Stimulated activated CD4-positive, alpha-beta T cell treated with anti-CD3 and anti-CD28 coated beads, Interleukin-12 subunit alpha, Interleukin-12 subunit beta, amount 100 ng/mL, for 48 hours (primary cell): ENCODE measurements at regions not wholly inside any gene's neighbourhood (a gene's known extent, or its start where the extent isn't known, plus 50 kb on each side); places are given as distances from the start of the nearest gene placed in this dataset.

Source experiments
- DNase-seq, 3 donors: peaks; one replicate each; pipeline ENCODE4 v3.0.0-alpha.2; 2020; ENCODE audit warnings: low read depth in 2 of 3, low spot score in 1 of 3

DNA sequence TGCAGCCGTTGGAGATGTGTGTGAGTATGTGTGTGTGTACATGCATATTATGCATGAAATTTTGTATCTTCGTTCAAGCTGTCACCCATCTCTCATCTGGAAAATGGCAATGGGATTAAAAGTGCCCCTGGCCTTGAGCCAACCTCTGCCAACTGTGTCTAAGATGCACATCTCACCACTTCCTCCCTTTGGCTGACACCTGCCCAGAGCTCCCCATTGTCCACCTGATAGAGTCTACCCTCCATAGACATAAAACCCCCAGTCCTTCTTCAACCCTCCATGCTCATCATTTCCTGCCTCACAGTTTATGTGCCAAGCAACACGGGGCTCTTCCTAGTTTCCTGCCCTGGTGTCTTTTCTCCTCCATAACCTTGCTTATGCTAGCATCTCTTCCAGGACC lies 187.5 kb upstream of the HES1 start:
- no peak for DNase-seq

DNA sequence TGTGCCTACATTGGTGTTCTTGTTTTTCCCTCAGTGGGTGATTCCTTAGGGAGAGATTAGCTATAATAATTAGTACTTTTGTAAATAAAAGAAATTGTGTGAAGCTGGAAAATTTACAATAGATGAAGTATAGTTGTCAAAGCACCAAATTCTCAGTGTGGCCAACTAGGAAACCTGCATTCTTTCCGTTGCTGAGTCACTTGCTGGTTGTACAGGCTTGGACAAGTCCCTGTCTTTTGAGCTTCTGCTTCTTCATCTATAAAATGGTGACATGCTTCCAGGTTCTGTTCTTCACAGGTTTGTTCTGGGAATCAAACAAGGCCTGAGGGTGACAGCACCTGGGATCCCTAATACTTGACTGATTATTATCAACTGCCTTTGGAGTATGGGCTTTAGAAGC lies 184.1 kb upstream of the HES1 start:
- no peak for DNase-seq

DNA sequence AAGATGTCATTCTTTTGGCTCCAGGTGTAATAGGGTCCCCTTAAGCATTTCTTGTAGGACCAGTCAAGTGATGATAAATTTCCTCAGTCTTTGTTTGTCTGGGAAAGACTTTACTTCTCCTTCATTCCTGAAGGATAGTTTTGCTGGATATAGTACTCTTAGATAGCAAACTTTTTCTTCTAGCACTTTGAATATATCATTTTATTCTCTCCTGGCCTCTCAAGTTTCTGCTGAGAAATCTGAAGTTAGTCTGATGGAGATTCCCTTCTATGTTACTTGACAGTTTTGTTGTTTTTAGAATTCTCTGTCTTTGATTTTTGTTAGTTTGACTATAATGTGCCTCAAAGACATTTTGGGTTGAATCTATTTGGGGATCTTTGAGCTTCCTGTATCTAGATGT lies 181.2 kb upstream of the HES1 start:
- no peak for DNase-seq

DNA sequence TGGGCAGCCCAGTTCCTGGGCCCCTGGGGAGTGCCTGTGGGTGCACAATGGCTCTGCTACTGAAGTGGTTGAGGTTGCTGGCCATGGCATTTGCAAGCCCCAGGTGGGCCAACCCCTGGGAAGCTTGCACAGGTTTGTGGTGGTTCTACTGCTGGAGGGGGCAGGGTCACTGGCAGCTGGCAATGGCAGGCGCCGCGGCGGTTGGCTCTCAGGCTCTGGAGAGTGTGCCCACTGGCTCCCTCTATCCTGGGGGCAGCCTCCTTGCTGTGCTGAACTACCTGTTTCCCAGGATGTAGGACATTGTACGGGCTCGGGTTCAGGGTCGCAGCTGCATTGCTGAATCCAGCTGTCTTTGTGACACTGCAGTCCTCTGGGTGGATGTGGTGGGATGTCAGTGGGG lies 180.2 kb upstream of the HES1 start:
- DNase-seq: no peak

DNA sequence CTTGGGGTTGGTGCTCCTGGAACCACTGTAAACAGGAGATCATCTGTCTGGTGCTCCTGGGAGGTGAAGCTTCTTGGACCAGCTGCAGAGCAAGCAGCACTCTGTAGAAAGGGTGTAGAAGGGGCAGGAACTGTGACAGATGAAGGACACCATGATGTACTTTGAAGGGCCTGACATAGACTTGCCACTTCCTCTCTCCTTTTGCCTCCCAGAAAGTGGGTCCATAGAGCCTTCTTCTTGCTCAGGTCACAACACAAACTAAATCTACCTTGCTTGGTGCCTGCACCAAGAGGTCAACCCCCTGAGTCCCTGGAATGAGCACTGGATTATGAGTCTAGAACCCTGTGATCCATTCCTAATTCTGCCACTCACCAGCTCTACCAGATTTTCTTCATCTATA lies 176.1 kb upstream of the HES1 start:
- no peak for DNase-seq

DNA sequence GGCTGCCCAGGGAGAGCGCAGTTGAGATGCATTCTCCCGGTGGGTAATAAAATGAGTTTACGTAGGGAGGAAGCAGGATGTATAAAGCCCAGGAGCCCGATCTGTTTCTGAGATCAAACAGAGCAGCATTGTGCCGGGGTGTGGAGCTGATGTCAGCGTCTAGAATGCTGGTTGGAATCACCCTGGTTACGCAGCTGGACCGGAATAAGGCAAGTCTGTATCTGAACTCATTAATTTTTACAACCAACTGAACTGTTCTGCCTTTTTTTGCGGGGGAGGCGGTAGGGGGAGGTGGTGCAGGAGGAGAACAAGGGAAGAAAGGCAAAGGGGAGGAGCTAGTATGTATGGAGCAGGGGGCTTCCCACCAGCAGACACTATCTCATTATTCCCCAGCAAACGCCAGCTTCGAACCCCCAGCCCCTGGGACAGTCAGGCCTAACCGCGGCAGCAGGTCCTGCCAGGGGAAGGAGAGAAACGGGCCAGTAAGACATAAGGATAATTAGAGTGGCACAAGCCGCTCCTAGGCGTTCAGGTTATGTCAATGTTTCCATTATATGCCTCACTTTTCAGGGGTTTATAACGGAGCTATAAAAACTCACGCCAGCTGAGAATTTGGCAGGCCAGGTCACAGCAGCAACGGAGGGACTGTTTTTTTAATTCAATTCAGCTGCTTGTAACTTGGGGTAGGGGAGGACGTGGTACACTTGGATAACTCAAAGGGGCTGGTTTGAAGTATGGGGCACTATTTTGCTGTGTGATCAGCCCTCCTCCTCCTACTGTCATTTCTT lies 175.3 kb upstream of the HES1 start:
- no peak for DNase-seq

DNA sequence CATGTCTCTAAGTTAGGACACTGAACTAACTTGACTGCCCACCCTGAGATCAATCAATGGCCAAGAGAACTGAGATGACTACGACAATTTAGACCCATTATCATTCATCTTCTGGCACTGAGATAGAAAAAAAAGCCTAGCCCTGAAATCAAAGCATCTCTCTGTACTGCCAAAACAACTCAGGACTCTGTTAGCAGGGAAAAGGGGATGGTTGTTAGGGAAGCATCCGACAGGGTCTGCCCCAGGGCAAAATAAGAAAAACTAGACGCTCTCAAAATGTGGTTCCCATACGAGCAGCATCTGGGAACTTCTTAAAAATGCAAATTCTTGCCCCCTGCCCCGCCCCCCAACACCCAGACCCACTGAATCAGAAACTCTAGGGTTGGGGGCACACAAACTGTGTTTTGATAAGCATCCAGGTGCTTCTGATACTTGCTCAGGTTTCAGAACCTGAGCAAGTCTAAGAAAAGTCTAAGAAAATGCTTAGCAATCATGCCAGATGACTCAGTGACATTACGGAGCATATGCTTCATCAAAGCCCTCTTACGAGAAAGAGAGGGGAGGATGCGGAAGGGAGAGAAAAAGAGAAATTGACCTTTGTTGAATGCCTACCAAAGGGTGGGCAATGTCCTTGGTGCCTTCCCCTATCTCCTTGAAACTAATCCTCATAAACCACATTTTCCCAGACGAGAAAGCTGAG lies 172.8 kb upstream of the HES1 start:
- DNase-seq: peak in 1 of 3 donors; percentile 17

DNA sequence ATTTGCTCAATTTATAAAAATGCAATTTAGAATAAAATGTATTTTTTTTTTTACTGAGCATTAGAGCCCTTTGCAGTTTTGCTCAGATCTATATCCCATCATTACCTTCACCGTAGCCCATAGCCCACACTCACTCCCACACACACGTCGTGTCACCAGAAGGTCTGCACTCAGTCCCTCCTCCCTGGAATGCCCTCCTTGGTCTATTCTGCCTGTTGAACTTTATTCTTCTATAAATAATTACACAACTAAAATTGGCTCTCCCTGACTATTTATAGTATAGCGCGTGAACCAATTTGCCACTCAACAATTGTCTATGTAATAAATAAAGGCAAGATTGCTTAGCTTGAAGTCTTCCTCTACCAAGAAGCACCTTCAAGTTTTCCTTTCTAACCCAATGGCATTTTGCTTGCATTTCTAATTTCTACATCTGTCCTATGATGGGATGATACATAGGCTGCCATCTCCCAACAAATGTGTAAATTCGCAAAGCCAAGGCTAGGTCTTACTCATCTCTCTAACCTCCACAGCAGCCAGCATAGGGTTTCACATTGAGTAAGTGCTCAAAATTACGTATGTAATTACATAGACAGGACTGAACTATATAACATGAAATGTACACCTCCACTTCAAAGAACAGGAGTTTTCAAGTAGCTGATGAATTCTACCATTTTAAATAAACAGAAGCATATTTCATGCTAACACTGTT lies 172.0 kb upstream of the HES1 start:
- peak in 2 of 3 donors; percentile 3 to 23 for DNase-seq

DNA sequence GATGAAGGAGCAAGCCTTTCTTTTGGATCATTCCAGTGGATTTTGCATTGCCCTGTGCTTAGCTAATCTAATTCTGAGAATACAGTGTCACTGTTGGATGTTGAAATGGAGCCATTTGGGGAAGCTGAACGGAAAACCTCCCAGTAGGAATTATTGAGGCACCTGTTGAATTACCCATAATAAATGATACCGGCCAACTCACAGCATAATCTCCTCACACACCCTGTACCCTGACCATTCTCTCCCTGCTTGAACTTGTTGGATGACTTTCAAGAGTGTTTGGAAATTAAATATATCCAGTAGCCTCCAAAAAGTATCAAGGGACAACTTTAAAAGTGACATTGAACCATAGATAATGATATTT lies 171.4 kb upstream of the HES1 start:
- DNase-seq: no peak

DNA sequence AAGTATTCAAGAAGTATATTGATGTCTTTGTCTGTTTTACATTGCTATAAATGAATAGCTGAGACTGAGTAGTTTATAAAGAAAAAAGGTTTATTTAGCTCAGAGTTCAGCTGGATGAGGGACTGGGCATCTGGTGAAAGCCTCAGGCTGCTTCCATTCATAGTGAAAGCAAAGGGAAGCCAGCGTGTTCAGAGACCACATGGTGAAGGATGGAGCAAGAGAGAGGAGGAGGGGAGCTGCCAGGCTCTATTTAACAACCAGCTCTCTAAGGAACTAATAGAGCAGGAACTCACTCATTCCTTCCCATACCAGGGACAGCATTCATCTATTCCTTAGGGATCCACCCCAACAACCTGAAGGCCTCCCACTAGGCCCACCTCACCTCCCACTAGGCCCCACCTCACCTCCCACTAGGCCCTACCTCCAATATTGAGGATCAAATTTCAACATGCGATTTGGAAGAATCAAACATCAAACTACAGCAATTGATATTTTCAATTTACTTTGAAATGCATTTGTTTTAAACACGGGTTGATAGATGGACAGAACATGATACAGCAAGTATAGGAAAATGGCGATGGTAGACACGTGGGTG lies 167.5 kb upstream of the HES1 start:
- no peak for DNase-seq

DNA sequence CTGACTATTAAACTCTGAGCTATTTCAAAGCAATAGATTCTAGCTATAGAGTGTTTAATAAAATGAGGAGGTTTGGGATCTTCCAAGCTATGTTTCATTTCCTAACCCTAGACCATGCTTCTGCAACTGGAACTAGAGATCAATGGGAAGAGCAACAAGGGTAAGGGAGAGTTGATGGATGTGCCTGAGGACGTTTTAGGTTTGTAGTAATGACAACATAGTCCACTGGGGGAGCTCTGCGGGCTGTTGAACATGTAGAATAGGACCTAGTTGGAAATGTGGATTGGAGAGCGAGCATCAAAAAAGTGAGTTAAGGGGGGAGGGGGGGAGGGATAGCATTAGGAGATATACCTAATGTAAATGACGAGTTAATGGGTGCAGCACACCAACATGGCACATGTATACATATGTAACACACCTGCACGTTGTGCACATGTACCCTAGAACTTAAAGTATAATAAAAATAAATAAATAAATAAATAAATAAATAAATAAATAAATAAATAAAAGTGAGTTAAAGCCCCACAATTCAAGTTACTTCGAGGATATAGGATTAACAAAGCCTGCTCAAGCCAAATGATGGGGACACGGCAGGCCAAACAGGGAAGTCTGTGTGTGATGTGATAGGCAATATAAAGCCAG lies 165.7 kb upstream of the HES1 start:
- peak in 2 of 3 donors; percentile 11 to 20 for DNase-seq

DNA sequence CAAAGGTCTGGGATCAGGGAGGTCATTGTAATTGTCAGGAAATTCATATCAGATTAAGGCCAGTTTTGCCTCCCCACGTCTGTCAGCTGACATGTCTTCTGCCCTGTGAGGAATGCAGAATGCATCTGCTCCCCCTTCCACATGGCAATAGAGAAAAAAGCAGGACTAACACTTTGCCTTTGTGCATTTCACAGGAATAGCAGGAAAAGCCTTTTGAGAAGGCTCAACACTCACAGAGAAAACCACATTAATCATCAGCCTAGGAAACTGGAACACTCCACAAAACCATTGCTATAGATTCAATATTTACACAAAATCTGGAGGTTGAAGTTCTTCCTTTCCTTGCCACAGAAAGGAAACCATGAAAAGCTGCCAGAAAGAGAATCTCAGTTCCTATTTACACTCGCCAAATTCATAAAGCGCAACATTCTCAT lies 165.2 kb upstream of the HES1 start:
- DNase-seq: no peak

DNA sequence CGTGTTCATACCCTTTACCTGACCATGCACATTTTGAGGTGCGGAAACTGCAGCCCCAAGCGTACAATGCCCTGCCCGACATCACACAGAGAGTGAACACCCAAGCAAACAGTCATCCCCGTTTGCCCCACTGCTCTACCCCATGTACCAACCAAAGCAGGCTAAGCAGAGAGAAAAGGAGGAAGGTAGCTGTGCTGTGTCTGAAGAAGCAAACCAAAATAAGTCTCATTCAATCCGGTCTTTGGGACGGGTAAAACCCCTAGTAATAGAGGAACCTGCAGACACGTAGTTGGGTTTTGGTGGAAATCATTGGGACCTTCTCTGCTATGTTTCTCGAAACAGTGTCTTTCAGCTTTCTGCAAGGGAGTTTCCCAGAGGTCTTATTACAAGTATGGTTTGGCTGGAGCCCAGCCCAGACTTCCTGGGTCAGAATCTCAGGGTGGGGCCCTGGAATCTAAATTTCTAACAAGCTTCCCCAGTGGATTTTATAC lies 164.6 kb upstream of the HES1 start:
- no peak for DNase-seq

DNA sequence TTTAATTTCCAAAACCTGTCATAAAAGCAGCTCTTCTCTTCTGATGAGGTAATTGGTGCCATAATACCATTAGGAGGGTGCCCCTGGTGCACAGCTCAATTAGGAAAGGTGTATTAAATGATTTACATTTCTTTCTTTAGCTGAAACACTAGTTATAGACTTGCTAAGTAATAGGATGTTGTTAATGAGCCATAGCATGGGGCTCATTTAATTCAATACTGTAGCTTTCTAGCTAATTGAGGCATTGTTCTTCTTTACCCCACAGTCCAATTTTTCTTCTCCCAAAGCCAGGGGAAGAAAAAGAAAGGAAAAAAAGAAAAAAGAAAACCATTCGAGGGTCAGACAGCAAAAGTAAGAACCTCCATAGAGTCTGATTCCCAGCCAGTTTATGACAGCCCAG lies 164.0 kb upstream of the HES1 start:
- no peak for DNase-seq

DNA sequence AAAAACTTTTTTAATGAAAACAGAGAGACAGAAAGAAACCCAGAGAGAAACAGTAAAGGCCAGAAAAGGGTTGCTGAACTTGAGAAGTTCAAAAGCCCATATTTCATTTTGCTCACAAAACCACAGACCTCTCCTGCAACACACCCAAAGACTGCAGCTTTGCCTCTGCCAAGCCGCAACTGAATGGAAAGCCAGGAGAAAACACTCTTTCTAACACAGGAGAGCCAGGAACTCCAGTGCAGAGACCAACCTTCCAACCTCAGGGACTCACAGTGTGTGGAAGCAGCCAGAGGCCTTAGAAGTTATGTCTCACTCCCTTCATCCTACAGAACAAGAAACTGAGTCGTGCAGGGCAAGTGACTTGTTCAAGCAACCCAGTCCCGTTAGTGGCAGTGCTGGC lies 163.1 kb upstream of the HES1 start:
- DNase-seq: no peak

DNA sequence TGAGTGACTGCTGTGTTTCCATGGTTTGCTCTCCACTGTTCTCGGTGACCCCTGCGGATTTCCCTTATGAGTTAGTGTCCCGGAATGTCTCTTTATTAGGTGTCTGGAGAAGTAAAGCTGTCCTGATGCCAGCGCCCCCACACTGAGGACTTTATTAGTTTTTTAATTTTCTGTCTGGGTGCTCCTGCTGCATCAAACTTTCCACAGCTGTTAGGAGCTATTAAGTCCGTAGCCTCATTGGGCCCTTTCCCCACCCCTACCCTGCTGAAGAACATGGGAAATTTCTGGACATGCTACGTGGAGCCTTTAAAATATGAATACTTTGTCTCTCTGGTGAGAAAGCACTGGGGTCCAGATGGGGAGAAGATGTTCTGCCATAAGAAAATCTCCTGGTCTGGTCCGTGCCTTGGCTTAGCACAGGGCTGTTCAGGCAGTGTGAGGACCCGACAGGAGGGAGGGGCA lies 161.7 kb upstream of the HES1 start:
- DNase-seq: no peak

DNA sequence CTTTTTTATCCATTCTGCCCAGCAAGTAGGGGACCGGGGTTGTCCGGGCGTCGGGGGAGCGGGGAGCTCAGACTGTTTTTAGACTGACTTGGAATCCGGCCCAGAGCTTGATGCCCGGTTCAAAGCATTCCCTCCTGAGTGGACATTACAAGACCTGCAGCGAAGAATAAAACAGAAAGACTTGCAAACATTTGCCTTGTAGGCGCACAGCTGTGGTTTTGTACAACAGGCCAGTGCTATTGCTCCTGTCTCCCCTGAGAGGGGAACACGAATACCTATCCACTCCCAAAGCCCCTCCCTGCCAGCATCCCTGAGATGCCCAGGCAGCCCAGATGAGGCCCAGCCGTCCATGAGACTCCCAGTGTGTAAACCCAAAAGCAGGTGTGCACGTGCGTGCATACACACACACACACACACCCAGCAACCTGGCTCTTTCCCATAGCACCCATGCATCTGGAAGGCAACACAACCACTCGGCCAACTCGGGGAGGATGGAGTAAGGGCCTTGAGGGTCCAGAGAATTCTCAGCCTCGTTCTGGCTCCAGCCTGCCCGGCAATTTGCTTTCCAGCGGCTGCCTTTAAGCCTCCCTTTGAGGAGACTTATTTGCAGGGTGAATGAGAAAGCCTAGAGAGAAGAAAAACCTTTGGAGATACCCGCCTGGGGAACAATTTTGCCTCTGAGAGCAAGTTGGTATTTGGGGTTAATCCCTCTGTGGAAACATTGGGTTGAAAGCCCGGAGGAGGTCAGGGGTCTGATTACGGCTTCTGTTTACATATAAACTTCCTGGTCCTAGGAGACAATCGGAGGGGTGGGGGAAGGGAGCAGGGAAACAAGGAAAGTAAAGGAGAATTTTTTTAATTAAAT lies 161.0 kb upstream of the HES1 start:
- no peak for DNase-seq

DNA sequence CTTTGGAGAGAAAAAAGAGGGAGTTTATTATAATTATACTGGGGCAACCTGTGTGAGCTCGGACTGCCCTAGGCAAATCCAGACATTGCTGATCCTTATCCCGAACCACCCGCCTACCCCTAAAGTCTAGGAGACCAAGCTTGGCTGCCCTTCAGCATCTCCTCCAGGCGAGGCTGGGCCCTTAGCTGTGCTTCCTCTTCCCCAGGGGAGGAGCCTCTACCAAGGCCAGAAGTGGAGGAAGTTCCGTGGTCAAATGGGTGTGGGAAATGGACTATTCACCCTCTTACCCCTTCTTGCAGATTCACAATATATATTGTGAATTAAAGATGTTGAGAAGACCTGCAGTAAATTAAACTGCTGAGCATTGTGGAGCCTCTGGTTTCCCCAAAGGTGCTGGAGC lies 158.3 kb upstream of the HES1 start:
- DNase-seq: no peak

DNA sequence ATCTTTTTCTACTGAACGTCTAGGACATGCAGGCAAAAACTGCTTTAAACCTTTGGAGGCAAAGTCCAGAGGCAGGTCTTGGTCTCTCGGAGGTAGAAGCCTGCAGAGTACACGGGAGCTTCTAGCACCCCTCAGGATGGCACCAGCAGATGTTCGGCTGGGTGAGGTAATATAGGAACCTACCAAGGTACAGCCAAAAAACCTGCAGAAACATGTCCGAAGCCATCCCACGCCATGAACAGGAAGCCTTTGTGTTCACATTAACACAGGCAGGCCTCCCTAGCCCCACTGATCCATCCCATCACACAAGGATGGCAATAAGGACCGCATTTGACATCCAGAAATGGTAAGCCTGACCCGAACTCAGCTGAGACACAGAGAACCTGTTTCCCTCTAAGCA lies 157.9 kb upstream of the HES1 start:
- no peak for DNase-seq

DNA sequence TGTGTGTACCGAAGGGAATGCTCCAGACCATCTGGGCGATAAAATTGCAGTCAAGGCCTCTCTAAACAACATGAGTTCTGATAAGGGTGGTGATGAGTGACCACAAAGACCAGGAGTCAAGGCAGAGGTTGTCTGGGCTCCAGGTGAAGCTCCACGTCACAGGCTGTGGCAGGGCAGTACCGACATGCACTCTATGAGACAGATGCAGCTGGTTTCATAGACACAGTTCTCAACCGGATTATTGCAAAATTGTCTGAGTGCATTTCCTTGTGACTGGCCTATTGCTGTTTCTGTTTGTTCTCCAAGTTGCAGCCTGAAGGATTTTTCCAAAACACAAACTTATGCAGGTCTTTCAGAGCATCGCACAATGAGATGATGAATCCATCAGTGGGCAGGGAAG lies 157.5 kb upstream of the HES1 start:
- no peak for DNase-seq
